Transverse colon (tissue), 4 donors: ENCODE measurements at regions not wholly inside any gene's neighbourhood (a gene's known extent, or its start where the extent isn't known, plus 50 kb on each side); places are given as distances from the start of the nearest gene placed in this dataset.

Experiments
- DNase-seq: peaks from one replicate; pipeline ENCODE4 v3.0.0-alpha.2; 2019
- H3K27ac ChIP-seq, 4 donors: fragments of 200-600 bp; sonication (generic); 2 replicates each; pipeline ENCODE4 v1.5.1; 2016 to 2018; ENCODE audit warnings: inconsistent platforms in 4 of 4
- H3K27me3 ChIP-seq: fragments of 200-600 bp; sonication (generic); 2 replicates; pipeline ENCODE4 v1.5.1; 2017; ENCODE audit warnings: inconsistent platforms
- H3K36me3 ChIP-seq, 4 donors: fragments of 200-600 bp; sonication (generic); 2 replicates each; pipeline ENCODE4 v1.5.1; 2017 to 2019; ENCODE audit warnings: inconsistent platforms in 4 of 4
- H3K4me1 ChIP-seq, 4 donors: fragments of 200-600 bp; sonication (generic); 2 replicates each; pipeline ENCODE4 v1.5.1; 2017 to 2020; ENCODE audit warnings: inconsistent platforms in 4 of 4
- H3K4me3 ChIP-seq, 4 donors: fragments of 200-600 bp; sonication (generic); 1 replicate in 1 of 4; 2 replicates in 3 of 4; pipeline versions ENCODE4 v1.5.1 to v1.6.1; 2017 to 2019; ENCODE audit warnings: inconsistent platforms in 4 of 4
- H3K9me3 ChIP-seq, 2 donors: fragments of 200-600 bp; sonication (generic); 2 replicates each; pipeline ENCODE4 v1.5.1; 2017 to 2019; ENCODE audit warnings: inconsistent platforms in 2 of 2
- CTCF ChIP-seq, 5 experiments: fragments of 200-600 bp in 3 of 5; fragments of 450-650 bp in 2 of 5; sonication (generic) in 3 of 5; IDR thresholded peaks; 1 replicate in 2 of 5; 2 replicates in 3 of 5; pipeline ENCODE4 v1.5.1; 2016 to 2017; ENCODE audit warnings: antibody characterized with exemption in 5 of 5, inconsistent platforms in 3 of 5, mild to moderate bottlenecking in 2 of 5, moderate library complexity in 1 of 5
- EP300 ChIP-seq: sonication (generic); formaldehyde crosslinking; IDR thresholded peaks from one replicate; pipeline ENCODE4 v1.6.1; 2017; ENCODE audit warnings: antibody characterized with exemption, low read depth
- POLR2A ChIP-seq: fragments of 450-650 bp; IDR thresholded peaks from one replicate; pipeline ENCODE4 v1.6.1; 2016; ENCODE audit warnings: antibody characterized with exemption, mild to moderate bottlenecking, moderate library complexity
- POLR2AphosphoS5 ChIP-seq, 3 donors: sonication (generic); formaldehyde crosslinking; IDR thresholded peaks; one replicate each; pipeline ENCODE4 v1.6.1; 2016; ENCODE audit warnings: antibody characterized with exemption in 3 of 3
- WGBS, 2 donors: methylation state at CpG; one replicate each; pipeline ENCODE4 v1.1.5; 2018; ENCODE audit warnings: low coverage in 1 of 2; 5-methylcytosine and 5-hydroxymethylcytosine counted together
- in situ Hi-C, 4 donors: fragments of 200-750 bp; cut with MboI; loops; one replicate each; pipeline versions ENCODE4 v1.15.0 to v1.15.1; 2017; ENCODE audit warnings: low sequenced_read_pairs in 3 of 4, low pct_ligation_motif_present in 1 of 4, low pct_unique_long_range_greater_than_20kb in 1 of 4
- intact Hi-C: fragments of 100-400 bp; cut with DNase I; formaldehyde crosslinking; loops from one replicate; pipeline ENCODE4 v1.15.1; 2023; ENCODE audit warnings: low total_unique reads

GRCh38 chr6:87873556-87873955 is 171.5 kb upstream of the AKIRIN2 start:
- no peak for TF ChIP-seq CTCF (IDR thresholded peaks at IDR 0.05)
- no peak for TF ChIP-seq EP300
- no peak for TF ChIP-seq POLR2A
- TF ChIP-seq POLR2AphosphoS5 (IDR thresholded peaks at IDR 0.05): no peak
- intact Hi-C loops (no loop called here), in situ Hi-C loops (no loop called here)
- Histone ChIP-seq H3K4me3 (no peak overlapping the region), H3K9me3 (no peaks in the 10 kb centered on the region), H3K36me3 (no peaks in the 10 kb centered on the region), H3K27me3 (peaks cover 14% of the 10 kb centered on the region), H3K4me1 (no peaks in the 10 kb centered on the region), H3K27ac (no peak overlapping the region)
- 91 to 93% methylated on average over 3 of the region's 3 CpGs for WGBS, 2 donors
- no peak for DNase-seq

DNA sequence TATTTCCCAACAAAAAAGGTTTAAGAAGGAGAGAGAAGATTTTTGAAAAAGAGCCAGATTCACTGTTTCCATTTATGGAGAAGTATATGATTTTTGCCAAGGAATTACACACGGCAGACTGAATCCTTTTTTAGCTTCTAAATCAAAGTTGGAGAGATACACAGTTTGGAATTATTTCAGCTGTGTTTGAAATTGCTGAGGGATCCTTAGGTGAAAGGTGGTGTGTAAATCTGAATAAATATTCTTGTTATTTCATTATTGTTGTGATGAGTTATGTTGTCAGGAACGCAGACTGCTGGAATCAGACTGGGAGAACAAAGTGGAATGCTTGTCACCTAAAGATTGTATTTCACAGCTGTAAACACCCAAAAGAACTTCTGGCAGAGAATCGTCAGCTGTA is 168.5 kb upstream of the AKIRIN2 start:
- in situ Hi-C loops: no loop called here
- Histone ChIP-seq H3K9me3 (no peaks in the 10 kb centered on the region), H3K4me3 (no peak overlapping the region), H3K27ac (no peak overlapping the region), H3K27me3 (peaks cover 6% of the 10 kb centered on the region), H3K36me3 (no peaks in the 10 kb centered on the region), H3K4me1 (no peaks in the 10 kb centered on the region)
- TF ChIP-seq CTCF (IDR thresholded peaks at IDR 0.05) (no peak), POLR2A (no peak), EP300 (no peak), POLR2AphosphoS5 (IDR thresholded peaks at IDR 0.05) (no peak)
- no peak for DNase-seq
- intact Hi-C loops: no loop called here
- 36 to 47% methylated on average over 3 of the region's 3 CpGs for WGBS, 2 donors

GRCh38 chr6:87869064-87869905 is 167.3 kb upstream of the AKIRIN2 start:
- no peaks in the 10 kb centered on the region for H3K9me3 ChIP-seq
- WGBS, 2 donors: 60 to 79% methylated on average over 3 to 7 of the region's 7 CpGs
- no peak overlapping the region for H3K27ac ChIP-seq
- DNase-seq: no peak
- no peaks in the 10 kb centered on the region for H3K36me3 ChIP-seq
- in situ Hi-C loops (no loop called here), intact Hi-C loops (no loop called here)
- TF ChIP-seq EP300 (no peak), POLR2AphosphoS5 (IDR thresholded peaks at IDR 0.05) (no peak), POLR2A (no peak), CTCF (IDR thresholded peaks at IDR 0.05) (no peak)
- H3K4me1 ChIP-seq: no peaks in the 10 kb centered on the region
- H3K27me3 ChIP-seq: no peaks in the 10 kb centered on the region
- H3K4me3 ChIP-seq: no peak overlapping the region

DNA sequence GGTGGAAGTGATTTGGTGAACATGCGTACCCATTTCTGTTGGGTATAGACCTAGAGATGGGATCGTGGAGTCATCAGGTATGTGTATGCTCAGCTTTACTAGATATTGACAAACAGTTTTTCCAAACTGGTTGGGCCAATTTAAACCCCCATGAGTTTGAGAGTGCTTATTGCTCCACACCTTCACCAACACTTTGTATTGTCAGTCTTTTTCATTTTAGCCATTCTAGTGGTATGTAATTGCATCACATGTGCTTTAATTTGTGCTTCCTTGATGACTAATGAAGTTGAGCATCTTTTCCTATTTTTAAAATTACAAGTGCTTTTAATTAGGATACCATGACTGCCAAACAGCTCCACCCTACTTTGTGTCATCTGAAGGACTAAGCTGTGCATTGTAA is 158.9 kb upstream of the AKIRIN2 start:
- no peaks in the 10 kb centered on the region for H3K36me3 ChIP-seq
- H3K4me3 ChIP-seq: no peak overlapping the region
- H3K27ac ChIP-seq: no peak overlapping the region
- H3K9me3 ChIP-seq: no peaks in the 10 kb centered on the region
- TF ChIP-seq POLR2A (no peak), POLR2AphosphoS5 (IDR thresholded peaks at IDR 0.05) (no peak), CTCF (IDR thresholded peaks at IDR 0.05) (no peak), EP300 (no peak)
- in situ Hi-C loops (no loop called here), intact Hi-C loops (no loop called here)
- DNase-seq: no peak
- WGBS, 2 donors: 93 to 96% methylated on average over 2 of the region's 2 CpGs
- H3K27me3 ChIP-seq: no peaks in the 10 kb centered on the region
- no peaks in the 10 kb centered on the region for H3K4me1 ChIP-seq
